LNCaP clone FGC (cell line): ENCODE measurements at regions not wholly inside any gene's neighbourhood (a gene's known extent, or its start where the extent isn't known, plus 50 kb on each side); places are given as distances from the start of the nearest gene placed in this dataset.

Experiments
- DNase-seq: peaks from one replicate; pipeline ENCODE4 v3.0.0-alpha.2; 2011; ENCODE audit warnings: low read depth
- H3K4me3 ChIP-seq: 2 replicates; pipeline ENCODE4 v1.5.1; 2011; ENCODE audit warnings: mild to moderate bottlenecking, low read depth, low read length, control low read depth
- TF ChIP-seq, protein P1 (sequence below): IDR thresholded peaks from 2 replicates; pipeline ENCODE4 v1.5.1; 2012; ENCODE audit warnings: mild to moderate bottlenecking; ENCODE audit not compliant: control insufficient read depth, insufficient read depth; ENCODE audit errors: extremely low read depth

- no peak overlapping the region for H3K4me3 ChIP-seq
- DNase-seq, result no peak
- TF ChIP-seq, protein P1, sequence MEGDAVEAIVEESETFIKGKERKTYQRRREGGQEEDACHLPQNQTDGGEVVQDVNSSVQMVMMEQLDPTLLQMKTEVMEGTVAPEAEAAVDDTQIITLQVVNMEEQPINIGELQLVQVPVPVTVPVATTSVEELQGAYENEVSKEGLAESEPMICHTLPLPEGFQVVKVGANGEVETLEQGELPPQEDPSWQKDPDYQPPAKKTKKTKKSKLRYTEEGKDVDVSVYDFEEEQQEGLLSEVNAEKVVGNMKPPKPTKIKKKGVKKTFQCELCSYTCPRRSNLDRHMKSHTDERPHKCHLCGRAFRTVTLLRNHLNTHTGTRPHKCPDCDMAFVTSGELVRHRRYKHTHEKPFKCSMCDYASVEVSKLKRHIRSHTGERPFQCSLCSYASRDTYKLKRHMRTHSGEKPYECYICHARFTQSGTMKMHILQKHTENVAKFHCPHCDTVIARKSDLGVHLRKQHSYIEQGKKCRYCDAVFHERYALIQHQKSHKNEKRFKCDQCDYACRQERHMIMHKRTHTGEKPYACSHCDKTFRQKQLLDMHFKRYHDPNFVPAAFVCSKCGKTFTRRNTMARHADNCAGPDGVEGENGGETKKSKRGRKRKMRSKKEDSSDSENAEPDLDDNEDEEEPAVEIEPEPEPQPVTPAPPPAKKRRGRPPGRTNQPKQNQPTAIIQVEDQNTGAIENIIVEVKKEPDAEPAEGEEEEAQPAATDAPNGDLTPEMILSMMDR, result no peak
These were observed 319.4 kb downstream of the BRINP2 start for GRCh38 chr1:177490036-177490639.

DNA sequence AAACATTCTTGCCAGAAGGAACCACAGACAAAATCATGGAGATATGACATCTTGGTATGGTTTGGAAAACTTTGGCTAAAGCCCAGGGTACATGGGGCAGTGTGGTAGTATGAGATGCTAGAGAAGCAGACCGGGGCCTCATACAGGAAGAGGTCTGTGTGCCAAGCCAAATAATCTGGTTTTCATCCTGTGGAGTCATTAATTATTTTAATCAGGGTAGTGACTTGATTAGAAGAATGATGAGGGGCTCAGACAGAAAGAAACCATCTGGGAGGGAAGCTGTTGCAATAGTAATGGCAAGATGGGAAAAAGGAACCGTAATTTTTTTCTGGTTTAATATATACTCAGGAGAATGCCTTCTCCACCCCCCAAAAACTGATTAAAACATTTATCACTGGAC is 318.0 kb downstream of the BRINP2 start:
- DNase-seq, result no peak
- no peak overlapping the region for H3K4me3 ChIP-seq
- TF ChIP-seq, protein P1, result no peak

- no peak overlapping the region for H3K4me3 ChIP-seq
- no peak for DNase-seq
- TF ChIP-seq, protein P1, result no peak
These were observed 316.7 kb downstream of the BRINP2 start for GRCh38 chr1:177487481-177487880.

DNA sequence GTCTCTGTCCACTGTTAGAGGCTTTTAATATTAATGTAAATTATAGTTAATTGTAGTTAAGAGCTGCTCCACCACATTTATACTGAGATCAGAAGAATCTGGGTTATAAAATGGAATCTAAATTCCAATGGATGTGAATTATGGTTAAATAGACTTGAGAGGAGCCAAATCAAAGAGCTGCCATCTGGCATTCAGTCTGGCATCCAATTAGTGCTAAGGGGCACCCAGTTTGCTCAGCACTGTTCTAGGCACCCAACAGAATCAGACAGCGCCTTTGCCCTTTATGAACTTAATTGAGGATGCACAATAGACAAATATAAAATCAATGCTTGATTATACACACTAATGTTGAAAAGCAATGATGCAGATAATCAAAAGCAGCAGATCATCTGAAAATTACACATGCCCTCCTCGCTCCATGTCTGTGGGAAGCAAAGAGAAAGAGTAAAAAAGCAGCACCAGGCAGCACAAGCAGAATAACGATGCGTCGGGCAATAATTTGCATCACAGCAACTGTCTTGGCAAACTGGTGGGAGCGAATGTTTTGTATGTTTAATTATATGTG is 310.1 kb downstream of the BRINP2 start:
- no peak for DNase-seq
- no peak overlapping the region for H3K4me3 ChIP-seq
- TF ChIP-seq, protein P1, result no peak

DNA sequence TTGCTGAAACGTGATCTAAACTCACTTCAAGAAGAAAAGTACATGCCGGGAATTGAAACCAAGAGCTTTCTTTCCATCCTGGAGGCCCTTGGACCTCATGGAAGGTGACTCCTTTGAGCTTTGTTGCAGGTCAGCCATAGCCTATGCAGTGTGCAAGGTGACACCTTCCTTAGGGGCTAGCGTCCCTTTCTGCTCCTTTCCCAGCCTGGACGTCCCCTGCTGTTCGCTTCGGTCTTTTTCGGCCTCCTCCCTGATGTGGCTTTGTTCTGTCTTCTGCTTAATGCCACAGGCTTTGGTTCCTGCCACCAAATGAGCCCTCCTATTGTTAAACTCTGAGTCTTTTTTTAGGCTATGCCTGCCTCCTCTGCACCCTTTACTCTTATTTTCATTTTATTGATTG is 308.8 kb downstream of the BRINP2 start:
- TF ChIP-seq, protein P1, result no peak
- no peak overlapping the region for H3K4me3 ChIP-seq
- DNase-seq, result no peak

GRCh38 chr1:177476676-177477075 is 305.9 kb downstream of the BRINP2 start:
- TF ChIP-seq, protein P1, result no peak
- no peak for DNase-seq
- no peak overlapping the region for H3K4me3 ChIP-seq

GRCh38 chr1:177472567-177472966 is 301.8 kb downstream of the BRINP2 start:
- no peak overlapping the region for H3K4me3 ChIP-seq
- TF ChIP-seq, protein P1, result no peak
- no peak for DNase-seq
